HepG2 (cell line): ENCODE measurements at regions not wholly inside any gene's neighbourhood (a gene's known extent, or its start where the extent isn't known, plus 50 kb on each side); places are given as distances from the start of the nearest gene placed in this dataset.

Experiments used
- ATAC-seq: fragments of 200-7000 bp; cut with Tn5 transposase; 3 replicates; pipeline ENCODE4 v1.9.1; 2020; ENCODE audit warnings: mild to moderate bottlenecking, moderate library complexity
- BruUV-seq: library from RNA; stranded (reverse); fragments of 400-500 nt; replicated peaks from 2 replicates; lab custom pipeline; 2021; lab: Mats Ljungman, UMichigan
- CTCF ChIA-PET: fragments of 300-600 bp; formaldehyde crosslinking; extraction: SDS; loops from one replicate; lab custom pipeline; 2021; ENCODE audit warnings: low total read pairs, inconsistent platforms, low intra/inter-chr PET ratio; lab: Yijun Ruan, JAX
- POLR2A ChIA-PET: fragments of 350-600 bp; sonication (Branson Sonifier 250); formaldehyde crosslinking; loops from one replicate; lab custom pipeline; 2020; ENCODE audit warnings: antibody characterized with exemption, inconsistent platforms; lab: Yijun Ruan, JAX
- DNase-seq: peaks from one replicate; pipeline ENCODE4 v3.0.0-alpha.2; 2015; ENCODE audit warnings: low spot score
- FAIRE-seq: peaks from 3 replicates; lab custom pipeline; 2011; peaks lifted over from hg19 to GRCh38; lab: Jason Lieb, UNC
- H2AFZ ChIP-seq: one replicate; pipeline ENCODE4 v1.6.1; 2011; ENCODE audit warnings: low read length, inconsistent platforms
- H3K27ac ChIP-seq: fragments of 300-600 bp; 3 replicates; pipeline ENCODE4 v1.8.0; 2011; ENCODE audit warnings: mixed run types, mild to moderate bottlenecking, mixed read lengths, low read length, inconsistent platforms; ENCODE audit not compliant: insufficient read depth; ENCODE audit errors: extremely low read length
- H3K27me3 ChIP-seq, 2 experiments: fragments of 200-600 bp in 1 of 2; 2 replicates in 1 of 2; 3 replicates in 1 of 2; pipeline versions ENCODE4 v1.6.0 to v1.8.0; 2011; ENCODE audit warnings: low read length in 2 of 2, mild to moderate bottlenecking in 2 of 2, moderate library complexity in 2 of 2, inconsistent platforms in 1 of 2; ENCODE audit not compliant: insufficient read depth in 2 of 2, control insufficient read depth in 1 of 2
- H3K36me3 ChIP-seq, 2 experiments: fragments of 200-600 bp in 1 of 2; replicated peaks in 1 of 2; 2 replicates in 1 of 2; 3 replicates in 1 of 2; pipeline versions ENCODE4 v1.5.1 to v1.8.0; 2011; ENCODE audit warnings: low read length in 2 of 2, inconsistent platforms in 1 of 2; ENCODE audit not compliant: insufficient read depth in 2 of 2, control insufficient read depth in 1 of 2
- H3K4me1 ChIP-seq: 2 replicates; pipeline ENCODE4 v1.5.1; 2012; ENCODE audit warnings: low read length, inconsistent platforms; ENCODE audit not compliant: insufficient read depth
- H3K4me2 ChIP-seq: 2 replicates; pipeline ENCODE4 v1.6.0; 2011; ENCODE audit warnings: low read depth, low read length, inconsistent platforms
- H3K4me3 ChIP-seq, 3 experiments: fragments of 200-600 bp in 1 of 3; sonication (generic), shearing (Covaris generic) in 1 of 3; replicated peaks in 1 of 3; 2 replicates each; pipeline ENCODE4 v1.5.1; 2011 to 2016; ENCODE audit warnings: low read length in 3 of 3, inconsistent platforms in 2 of 3, low read depth in 2 of 3, mild to moderate bottlenecking in 2 of 3, control low read depth in 1 of 3, mixed read lengths in 1 of 3; ENCODE audit not compliant: insufficient read depth in 1 of 3
- H3K79me2 ChIP-seq: one replicate; pipeline ENCODE4 v1.6.1; 2011; ENCODE audit warnings: low read length, inconsistent platforms; ENCODE audit not compliant: insufficient read depth
- H3K9ac ChIP-seq: 2 replicates; pipeline ENCODE4 v1.6.0; 2011; ENCODE audit warnings: mild to moderate bottlenecking, low read depth, low read length, inconsistent platforms; ENCODE audit not compliant: insufficient read depth
- H3K9me3 ChIP-seq: 2 replicates; pipeline ENCODE4 v1.5.1; 2012; ENCODE audit warnings: mild to moderate bottlenecking, low read length
- H4K20me1 ChIP-seq: 2 replicates; pipeline ENCODE4 v1.6.0; 2011; ENCODE audit warnings: inconsistent platforms, mild to moderate bottlenecking, low read length, moderate library complexity; ENCODE audit not compliant: insufficient read depth
- EP300 ChIP-seq, 3 experiments: sonication (generic) in 1 of 3; formaldehyde crosslinking in 1 of 3; IDR thresholded peaks; 2 replicates each; pipeline versions ENCODE4 v1.5.1 to v1.6.1; 2011 to 2020; ENCODE audit warnings: low read depth in 2 of 3, low read length in 2 of 3, borderline replicate concordance in 1 of 3, improper control_type of control experiment in 1 of 3, mild to moderate bottlenecking in 1 of 3, missing genetic modification reagents in 1 of 3, moderate library complexity in 1 of 3
- GATA4 ChIP-seq: sonication (generic); IDR thresholded peaks from 2 replicates; pipeline ENCODE4 v1.6.1; 2016; ENCODE audit warnings: antibody characterized with exemption, low read depth, borderline replicate concordance
- GRHL1 ChIP-seq: sonication (generic); formaldehyde crosslinking; conservative IDR thresholded peaks from 2 replicates; pipeline ENCODE4 v1.8.0; 2022; ENCODE audit warnings: missing genetic modification reagents
- MTF2 ChIP-seq: sonication (generic); formaldehyde crosslinking; IDR thresholded peaks from 2 replicates; pipeline ENCODE4 v1.5.0; 2020; ENCODE audit warnings: missing genetic modification reagents, borderline replicate concordance
- RBAK ChIP-seq: sonication (generic); formaldehyde crosslinking; IDR thresholded peaks from 2 replicates; pipeline ENCODE4 v1.5.1; 2020; ENCODE audit warnings: mild to moderate bottlenecking, missing genetic modification reagents
- SALL1 ChIP-seq: sonication (generic); formaldehyde crosslinking; IDR thresholded peaks from 2 replicates; pipeline ENCODE4 v1.8.0; 2022; ENCODE audit warnings: mild to moderate bottlenecking, missing genetic modification reagents
- ZNF17 ChIP-seq: sonication (generic); formaldehyde crosslinking; IDR thresholded peaks from 2 replicates; pipeline ENCODE4 v1.5.0; 2020; ENCODE audit warnings: mild to moderate bottlenecking, missing genetic modification reagents
- ZNF207 ChIP-seq: fragments of 450-650 bp; IDR thresholded peaks from 2 replicates; pipeline ENCODE4 v1.6.1; 2016; ENCODE audit warnings: antibody characterized with exemption, borderline replicate concordance
- ZNF24 ChIP-seq: fragments of 450-650 bp; IDR thresholded peaks from 2 replicates; pipeline ENCODE4 v1.6.1; 2017; ENCODE audit warnings: antibody characterized with exemption, mild to moderate bottlenecking
- ZNF496 ChIP-seq: sonication (generic); formaldehyde crosslinking; IDR thresholded peaks from 2 replicates; pipeline ENCODE4 v1.8.1; 2023; ENCODE audit warnings: mild to moderate bottlenecking, moderate library complexity, missing genetic modification reagents; ENCODE audit not compliant: insufficient replicate concordance
- ZNF713 ChIP-seq: sonication (generic); formaldehyde crosslinking; IDR thresholded peaks from 2 replicates; pipeline ENCODE4 v1.4.0; 2020; ENCODE audit warnings: mild to moderate bottlenecking, missing genetic modification reagents
- ZNF749 ChIP-seq: sonication (generic); formaldehyde crosslinking; IDR thresholded peaks from 2 replicates; pipeline ENCODE4 v1.8.0; 2022; ENCODE audit warnings: mild to moderate bottlenecking, missing genetic modification reagents, moderate library complexity, borderline replicate concordance
- ZNF761 ChIP-seq: sonication (generic); formaldehyde crosslinking; conservative IDR thresholded peaks from 2 replicates; pipeline ENCODE4 v1.4.0; 2020; ENCODE audit warnings: mild to moderate bottlenecking, missing genetic modification reagents
- ZNF780A ChIP-seq: sonication (generic); formaldehyde crosslinking; IDR thresholded peaks from 2 replicates; pipeline ENCODE4 v1.8.0; 2022; ENCODE audit warnings: mild to moderate bottlenecking, missing genetic modification reagents, moderate library complexity
- ZNF883 ChIP-seq: sonication (generic); formaldehyde crosslinking; IDR thresholded peaks from 2 replicates; pipeline ENCODE4 v1.5.1; 2020; ENCODE audit warnings: mild to moderate bottlenecking, missing genetic modification reagents; ENCODE audit errors: not compliant biosample characterization
- WGBS: methylation state at CpG from one replicate; pipeline ENCODE4 v1.1.6; 2017; ENCODE audit warnings: low lambda C conversion rate; 5-methylcytosine and 5-hydroxymethylcytosine counted together
- in situ Hi-C: cut with HindIII; loops from 2 replicates; pipeline ENCODE4 v1.10.0; 2017; ENCODE audit warnings: low pct_unique_long_range_greater_than_20kb; ENCODE audit not compliant: extremely low pct_ligation_motif_present
- intact Hi-C: fragments of 100-400 bp; cut with micrococcal nuclease; formaldehyde crosslinking; loops from one replicate; pipeline ENCODE4 v1.10.0; 2022; ENCODE audit not compliant: unreplicated experiment

DNA sequence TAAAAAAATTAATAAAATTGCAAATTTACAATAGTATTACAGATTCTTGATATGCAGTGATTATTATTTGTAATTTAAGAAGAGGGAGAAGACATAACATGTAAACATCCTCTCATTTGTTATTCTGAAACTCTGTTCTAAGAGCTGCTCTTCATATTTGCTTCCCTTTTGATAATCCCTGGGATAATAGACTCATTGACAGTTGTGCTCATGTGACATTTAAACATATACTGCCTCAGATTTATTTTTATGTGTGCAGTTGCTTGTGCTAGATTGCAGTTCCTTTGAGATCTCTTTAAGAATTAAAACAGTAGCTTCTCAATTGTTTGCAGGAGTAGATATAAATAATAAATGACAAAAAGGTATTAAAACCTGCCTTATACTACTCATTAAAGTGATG is 605.1 kb upstream of the CNTNAP5 start:
- no peaks in the 10 kb centered on the region for H3K4me1 ChIP-seq
- H3K36me3 ChIP-seq: no peaks in the 10 kb centered on the region
- no peaks in the 10 kb centered on the region for H3K79me2 ChIP-seq
- H4K20me1 ChIP-seq: no peaks in the 10 kb centered on the region
- DNase-seq: no peak
- BruUV-seq: no TSS peak
- peaks cover 67% of the 10 kb centered on the region for H3K9me3 ChIP-seq
- no peak for FAIRE-seq
- ChIA-PET POLR2A (no interaction called here), CTCF (no interaction called here)
- in situ Hi-C loops: no loop called here
- TF ChIP-seq GRHL1 (CRISPR knock-in tag) (no peak), ZNF24 (no peak), ZNF761 (CRISPR knock-in tag) (no peak), EP300 (IDR thresholded peaks at IDR 0.05; ENCODE audit: low read depth in 2 of 2, low read length in 2 of 2) (no peak), EP300 (CRISPR knock-in tag; IDR thresholded peaks at IDR 0.05; ENCODE audit: borderline replicate concordance) (no peak)
- no peaks in the 10 kb centered on the region for H3K27me3 ChIP-seq
- no peak overlapping the region for H3K4me2 ChIP-seq
- H3K4me3 ChIP-seq: no peak overlapping the region
- ATAC-seq: no peak
- no peak overlapping the region for H3K9ac ChIP-seq
- no peak overlapping the region for H3K27ac ChIP-seq
- no peak overlapping the region for H2AFZ ChIP-seq
- intact Hi-C loops: no loop called here

- WGBS: 17% methylated on average over 6 of the region's 6 CpGs
- Histone ChIP-seq H3K36me3 (no peaks in the 10 kb centered on the region), H3K9me3 (peaks cover 87% of the 10 kb centered on the region), H3K4me1 (no peaks in the 10 kb centered on the region), H3K79me2 (no peaks in the 10 kb centered on the region), H3K27me3 (no peaks in the 10 kb centered on the region), H3K4me3 (no peak overlapping the region), H4K20me1 (no peaks in the 10 kb centered on the region), H3K9ac (no peak overlapping the region), H3K4me2 (no peak overlapping the region), H2AFZ (no peak overlapping the region), H3K27ac (no peak overlapping the region)
- ATAC-seq: no peak
- ChIA-PET CTCF (no interaction called here), POLR2A (no interaction called here)
- in situ Hi-C loops: no loop called here
- intact Hi-C loops: no loop called here
- FAIRE-seq: no peak
- DNase-seq: no peak
- BruUV-seq: no TSS peak
- no peak for TF ChIP-seq ZNF17 (CRISPR knock-in tag)
- TF ChIP-seq ZNF883 (CRISPR knock-in tag): no peak
- no peak for TF ChIP-seq ZNF207
- no peak for TF ChIP-seq ZNF496
- TF ChIP-seq GATA4: no peak
- TF ChIP-seq ZNF713 (CRISPR knock-in tag): no peak
- TF ChIP-seq RBAK (CRISPR knock-in tag): no peak
- TF ChIP-seq ZNF780A (CRISPR knock-in tag): no peak
- TF ChIP-seq MTF2 (CRISPR knock-in tag): no peak
- no peak for TF ChIP-seq SALL1 (CRISPR knock-in tag)
- no peak for TF ChIP-seq ZNF749
Measured at GRCh38 chr2:123434546-123435395, 590.3 kb upstream of the CNTNAP5 start.
